GM23248 (cell line): ENCODE measurements at regions not wholly inside any gene's neighbourhood (a gene's known extent, or its start where the extent isn't known, plus 50 kb on each side); places are given as distances from the start of the nearest gene placed in this dataset.

Experiments used
- DNase-seq: peaks from one replicate; pipeline ENCODE4 v3.0.0-alpha.2; 2015
- H2AFZ ChIP-seq: fragments of 200-600 bp; sonication (generic); 2 replicates; pipeline ENCODE4 v1.6.1; 2016; ENCODE audit warnings: antibody characterized with exemption
- H3F3A ChIP-seq: fragments of 200-600 bp; sonication (generic); 2 replicates; pipeline ENCODE4 v1.6.1; 2016; ENCODE audit warnings: mild to moderate bottlenecking, antibody characterized with exemption, mixed run types; ENCODE audit not compliant: insufficient read depth
- H3K27ac ChIP-seq: fragments of 200-600 bp; sonication (generic); 2 replicates; pipeline ENCODE4 v1.5.1; 2016; ENCODE audit warnings: mild to moderate bottlenecking
- H3K27me3 ChIP-seq: fragments of 200-600 bp; sonication (generic); replicated peaks from 2 replicates; pipeline ENCODE4 v1.6.1; 2016; ENCODE audit warnings: mild to moderate bottlenecking; ENCODE audit not compliant: insufficient read depth
- H3K36me3 ChIP-seq: fragments of 200-600 bp; sonication (generic); 2 replicates; pipeline ENCODE4 v1.6.1; 2016; ENCODE audit warnings: low read depth, mild to moderate bottlenecking
- H3K4me1 ChIP-seq: fragments of 200-600 bp; sonication (generic); 2 replicates; pipeline ENCODE4 v1.6.1; 2016; ENCODE audit warnings: mild to moderate bottlenecking; ENCODE audit not compliant: insufficient read depth
- H3K4me2 ChIP-seq: fragments of 200-600 bp; sonication (generic); one replicate; pipeline ENCODE4 v1.6.1; 2016; ENCODE audit warnings: mild to moderate bottlenecking; ENCODE audit not compliant: unreplicated experiment
- H3K4me3 ChIP-seq: fragments of 200-600 bp; sonication (generic); 2 replicates; pipeline ENCODE4 v1.5.1; 2016; ENCODE audit warnings: mild to moderate bottlenecking
- H3K79me2 ChIP-seq: fragments of 200-600 bp; sonication (generic); 2 replicates; pipeline ENCODE4 v1.6.1; 2016; ENCODE audit warnings: mild to moderate bottlenecking; ENCODE audit not compliant: insufficient read depth
- H3K9ac ChIP-seq: fragments of 200-600 bp; sonication (generic); 2 replicates; pipeline ENCODE4 v1.6.1; 2016; ENCODE audit warnings: mild to moderate bottlenecking
- H3K9me2 ChIP-seq: fragments of 200-600 bp; sonication (generic); 2 replicates; pipeline ENCODE4 v1.6.1; 2016; ENCODE audit warnings: mixed run types, mild to moderate bottlenecking, moderate library complexity; ENCODE audit not compliant: insufficient read depth
- H3K9me3 ChIP-seq: fragments of 200-600 bp; sonication (generic); one replicate; pipeline ENCODE4 v1.6.1; 2017; ENCODE audit warnings: low read depth
- H4K20me1 ChIP-seq: fragments of 200-600 bp; sonication (generic); 2 replicates; pipeline ENCODE4 v1.6.0; 2016; ENCODE audit not compliant: insufficient read depth
- EZH2 ChIP-seq: fragments of 200-600 bp; sonication (generic); IDR thresholded peaks from 2 replicates; pipeline ENCODE4 v1.6.1; 2018; ENCODE audit warnings: antibody characterized with exemption, mild to moderate bottlenecking; ENCODE audit not compliant: insufficient read depth, poor library complexity, severe bottlenecking
- EZH2phosphoT487 ChIP-seq: fragments of 200-600 bp; sonication (generic); IDR thresholded peaks from 2 replicates; pipeline ENCODE4 v1.6.1; 2018; ENCODE audit warnings: antibody characterized with exemption, moderate library complexity, mild to moderate bottlenecking, low read depth; ENCODE audit not compliant: insufficient read depth
- whole genome bisulfite sequencing, 2 experiments: methylation state at CpG; one replicate each; pipeline ENCODE4 v1.1.6; 2015 to 2017; ENCODE audit warnings: low lambda C conversion rate in 2 of 2, low coverage in 1 of 2; ENCODE audit errors: missing lambda C conversion rate in 2 of 2; 5-methylcytosine and 5-hydroxymethylcytosine counted together
- in situ Hi-C: fragments of 300-500 bp; cut with MboI; formaldehyde crosslinking; loops from 2 replicates; pipeline ENCODE4 v1.15.0; 2020

DNA sequence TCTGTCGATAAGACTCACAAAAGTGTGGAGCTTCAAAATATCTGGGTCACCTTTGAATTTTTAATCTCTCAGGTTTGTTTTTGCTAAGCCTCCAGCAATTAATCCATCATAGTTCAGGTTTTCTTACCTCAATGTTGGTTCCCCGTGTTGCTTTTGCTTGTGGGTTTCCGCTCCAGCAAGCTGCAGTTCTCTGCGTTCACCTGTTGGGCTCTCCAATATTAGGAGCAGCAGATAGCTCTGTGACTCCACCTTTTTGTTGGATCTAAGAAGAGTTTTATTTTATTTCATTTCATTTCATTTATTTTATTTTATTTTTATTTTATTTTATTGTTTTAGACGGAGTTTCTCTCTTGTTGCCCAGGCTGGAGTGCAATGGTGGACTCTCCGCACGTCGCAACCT, 335.5 kb downstream of the COL11A1 start:
- Histone ChIP-seq H3K27ac (no peak overlapping the region), H3K9ac (no peak overlapping the region), H3F3A (no peaks in the 10 kb centered on the region), H3K27me3 (no peaks in the 10 kb centered on the region; the same call in 1 of the 2 replicates), H3K36me3 (no peaks in the 10 kb centered on the region), H3K4me3 (no peak overlapping the region), H3K4me2 (no peak overlapping the region), H3K9me3 (no peaks in the 10 kb centered on the region), H3K4me1 (no peaks in the 10 kb centered on the region), H4K20me1 (no peaks in the 10 kb centered on the region), H3K9me2 (no peaks in the 10 kb centered on the region), H2AFZ (no peak overlapping the region), H3K79me2 (no peaks in the 10 kb centered on the region)
- DNase-seq = no peak
- TF ChIP-seq EZH2 (no peak), EZH2phosphoT487 (no peak)
- in situ Hi-C loops = no loop called here
- 61% methylated on average over 8 of the region's 8 CpGs for whole genome bisulfite sequencing, 2 experiments

DNA sequence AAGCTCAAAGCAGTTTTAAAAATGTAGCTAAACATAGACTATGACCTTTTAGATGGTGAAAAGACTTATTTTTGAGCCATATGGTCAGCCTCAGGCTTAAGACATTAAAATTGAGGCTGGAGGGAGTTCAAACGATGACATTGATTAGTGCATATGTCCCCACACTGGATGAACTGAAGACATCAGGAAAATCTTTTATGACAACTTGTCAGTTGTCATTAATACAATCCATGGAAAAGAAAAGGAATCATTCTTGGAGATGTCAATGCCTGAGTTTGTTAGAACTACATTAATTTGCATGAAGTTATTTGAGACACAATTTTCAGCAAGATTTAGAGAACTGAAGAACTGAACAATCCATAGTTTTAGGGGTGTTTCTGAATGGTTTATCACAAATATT, 349.9 kb downstream of the COL11A1 start:
- no peaks in the 10 kb centered on the region for H3K9me2 ChIP-seq
- in situ Hi-C loops = no loop called here
- H3K9me3 ChIP-seq = no peaks in the 10 kb centered on the region
- H4K20me1 ChIP-seq = no peaks in the 10 kb centered on the region
- no peak overlapping the region for H3K4me2 ChIP-seq
- DNase-seq = no peak
- WGBS, 2 experiments = 26 to 41% methylated on average over 1 of the region's 1 CpG
- no peaks in the 10 kb centered on the region for H3K79me2 ChIP-seq
- no peak overlapping the region for H2AFZ ChIP-seq
- no peaks in the 10 kb centered on the region for H3K4me1 ChIP-seq
- H3K36me3 ChIP-seq = no peaks in the 10 kb centered on the region
- no peak overlapping the region for H3K4me3 ChIP-seq
- no peak overlapping the region for H3K27ac ChIP-seq
- H3F3A ChIP-seq = no peaks in the 10 kb centered on the region
- H3K27me3 ChIP-seq = no peaks in the 10 kb centered on the region
- TF ChIP-seq EZH2phosphoT487 = no peak
- H3K9ac ChIP-seq = no peak overlapping the region

DNA sequence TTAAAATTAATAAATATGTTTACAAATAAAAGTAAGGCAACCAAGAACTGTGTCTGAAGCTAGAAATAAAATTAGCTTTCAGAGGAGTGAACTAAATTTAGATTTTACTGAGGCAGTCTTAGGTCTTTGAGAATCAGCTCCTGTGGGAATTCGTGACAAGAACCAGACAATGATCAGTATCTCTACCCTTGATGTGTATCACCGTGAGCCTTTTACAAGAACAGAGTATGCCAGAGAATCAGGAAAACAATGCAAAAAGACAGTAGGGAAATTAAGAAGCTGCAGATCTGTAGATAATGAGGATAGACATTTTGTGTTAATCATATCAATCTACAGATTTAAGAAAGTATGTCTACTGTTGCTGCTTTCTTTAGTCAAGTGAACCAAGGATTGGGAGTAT, 351.0 kb downstream of the COL11A1 start:
- no peak overlapping the region for H2AFZ ChIP-seq
- in situ Hi-C loops = no loop called here
- 4 to 7% methylated on average over 2 of the region's 2 CpGs for WGBS, 2 experiments

DNA sequence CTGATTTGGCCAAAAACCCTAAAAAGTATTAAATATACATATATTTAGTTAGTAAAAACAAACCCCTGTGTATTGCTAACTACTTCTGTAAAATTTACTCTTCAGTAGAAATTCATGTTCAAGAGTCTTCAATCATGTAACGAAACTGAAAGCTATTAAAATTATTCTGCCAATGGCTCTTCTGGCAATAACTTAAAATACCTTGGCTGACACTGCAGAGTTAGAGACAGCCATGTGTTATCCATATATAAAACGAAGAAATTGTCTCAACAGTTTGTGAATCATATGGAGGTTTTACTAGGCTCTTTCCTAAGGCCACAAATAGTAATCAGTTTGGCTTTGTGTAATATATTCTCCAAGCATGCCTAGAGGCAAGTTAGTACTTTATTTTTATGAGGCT, 357.2 kb downstream of the COL11A1 start:
- no peaks in the 10 kb centered on the region for H3K9me2 ChIP-seq
- no peaks in the 10 kb centered on the region for H3K4me1 ChIP-seq
- no peak overlapping the region for H3K4me3 ChIP-seq
- no peaks in the 10 kb centered on the region; the same call in 1 of the 2 replicates for H3K27me3 ChIP-seq
- H2AFZ ChIP-seq = no peak overlapping the region
- no peaks in the 10 kb centered on the region for H3K36me3 ChIP-seq
- in situ Hi-C loops = no loop called here
- H3K4me2 ChIP-seq = no peak overlapping the region
- no peak overlapping the region for H3K27ac ChIP-seq
- no peak for TF ChIP-seq EZH2phosphoT487
- TF ChIP-seq EZH2 = no peak
- H3K9me3 ChIP-seq = no peaks in the 10 kb centered on the region
- 2 to 4% methylated on average over 2 of the region's 2 CpGs for WGBS, 2 experiments
- no peak for DNase-seq
- no peaks in the 10 kb centered on the region for H3K79me2 ChIP-seq
- no peaks in the 10 kb centered on the region for H3F3A ChIP-seq
- no peak overlapping the region for H3K9ac ChIP-seq
- H4K20me1 ChIP-seq = no peaks in the 10 kb centered on the region

More for the DNA sequence above, 351.0 kb downstream of the COL11A1 start:
- Histone ChIP-seq H3K79me2 (no peaks in the 10 kb centered on the region), H3K27ac (no peak overlapping the region), H3K9me2 (no peaks in the 10 kb centered on the region), H3K9ac (no peak overlapping the region), H3K27me3 (no peaks in the 10 kb centered on the region), H3K4me2 (no peak overlapping the region), H3F3A (no peaks in the 10 kb centered on the region), H3K36me3 (no peaks in the 10 kb centered on the region), H3K4me3 (no peak overlapping the region), H3K4me1 (no peaks in the 10 kb centered on the region), H3K9me3 (no peaks in the 10 kb centered on the region), H4K20me1 (no peaks in the 10 kb centered on the region)
- TF ChIP-seq EZH2 (no peak), EZH2phosphoT487 (no peak)
- DNase-seq = no peak

DNA sequence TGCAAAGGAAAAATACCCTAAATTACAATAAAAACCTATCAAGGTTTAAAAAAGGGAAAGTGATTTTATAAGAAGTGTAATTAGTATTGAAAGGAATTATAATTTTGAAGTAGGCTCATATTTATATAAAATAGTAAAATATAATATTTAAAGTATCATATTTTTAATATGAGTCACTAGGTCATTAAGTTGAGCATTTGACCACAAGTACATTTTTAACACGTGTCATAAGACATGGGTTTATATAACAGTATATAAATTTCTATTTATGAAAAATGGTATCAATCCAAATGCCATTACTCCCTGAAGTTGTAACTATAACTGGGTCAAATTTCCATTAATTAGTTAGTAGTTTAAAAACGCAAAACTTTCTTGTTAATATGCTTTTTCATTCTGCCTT, 365.9 kb downstream of the COL11A1 start:
- Histone ChIP-seq H3K4me3 (no peak overlapping the region), H4K20me1 (no peaks in the 10 kb centered on the region), H3K79me2 (no peaks in the 10 kb centered on the region), H3K27me3 (no peaks in the 10 kb centered on the region), H3F3A (no peaks in the 10 kb centered on the region), H3K27ac (no peak overlapping the region), H3K9ac (no peak overlapping the region), H3K4me1 (no peaks in the 10 kb centered on the region), H3K36me3 (no peaks in the 10 kb centered on the region), H3K9me3 (no peaks in the 10 kb centered on the region), H3K9me2 (no peaks in the 10 kb centered on the region), H2AFZ (no peak overlapping the region), H3K4me2 (no peak overlapping the region)
- TF ChIP-seq EZH2 (no peak), EZH2phosphoT487 (no peak)
- DNase-seq = peak; percentile 16
- WGBS, 2 experiments = 44 to 47% methylated on average over 2 of the region's 2 CpGs
- in situ Hi-C loops = no loop called here
